Spleen (tissue), 11 donors: ENCODE measurements at regions not wholly inside any gene's neighbourhood (a gene's known extent, or its start where the extent isn't known, plus 50 kb on each side); places are given as distances from the start of the nearest gene placed in this dataset.

Source experiments
- DNase-seq: peaks from one replicate; pipeline ENCODE4 v3.0.0-alpha.2; 2020
- H3K27ac ChIP-seq, 8 donors: fragments of 200-600 bp; sonication (generic) in 7 of 8; 1 replicate in 4 of 8; 2 replicates in 4 of 8; pipeline versions ENCODE4 v1.5.0 to v1.8.0; 2016 to 2021; ENCODE audit warnings: inconsistent platforms in 4 of 8, mild to moderate bottlenecking in 4 of 8, moderate library complexity in 1 of 8
- H3K27me3 ChIP-seq, 7 donors: fragments of 200-600 bp; sonication (generic) in 6 of 7; replicated peaks in 1 of 7; 1 replicate in 4 of 7; 2 replicates in 3 of 7; pipeline versions ENCODE4 v1.5.0 to v1.8.0; 2016 to 2021; ENCODE audit warnings: inconsistent platforms in 3 of 7, mild to moderate bottlenecking in 1 of 7
- H3K36me3 ChIP-seq, 6 donors: fragments of 200-600 bp; sonication (generic) in 5 of 6; 1 replicate in 4 of 6; 2 replicates in 2 of 6; pipeline versions ENCODE4 v1.5.0 to v1.8.0; 2016 to 2021; ENCODE audit warnings: inconsistent platforms in 2 of 6
- H3K4me1 ChIP-seq, 6 donors: fragments of 200-600 bp; sonication (generic) in 5 of 6; 1 replicate in 3 of 6; 2 replicates in 3 of 6; pipeline versions ENCODE4 v1.5.0 to v1.8.0; 2016 to 2021; ENCODE audit warnings: inconsistent platforms in 3 of 6
- H3K4me3 ChIP-seq, 8 donors: fragments of 200-600 bp; sonication (generic) in 7 of 8; 1 replicate in 4 of 8; 2 replicates in 4 of 8; pipeline versions ENCODE4 v1.5.0 to v1.8.0; 2016 to 2021; ENCODE audit warnings: inconsistent platforms in 4 of 8, mild to moderate bottlenecking in 4 of 8, moderate library complexity in 2 of 8
- H3K9me3 ChIP-seq, 8 donors: fragments of 200-600 bp; sonication (generic) in 7 of 8; 1 replicate in 4 of 8; 2 replicates in 4 of 8; pipeline versions ENCODE4 v1.5.0 to v1.8.0; 2016 to 2021; ENCODE audit warnings: inconsistent platforms in 4 of 8
- CTCF ChIP-seq, 11 experiments: fragments of 200-600 bp in 7 of 11; fragments of 450-650 bp in 4 of 11; sonication (generic) in 4 of 11; IDR thresholded peaks in 8 of 11; conservative IDR thresholded peaks in 3 of 11; 1 replicate in 7 of 11; 2 replicates in 4 of 11; pipeline versions ENCODE4 v1.4.0 to v1.8.0; 2016 to 2021; ENCODE audit warnings: antibody characterized with exemption in 11 of 11, inconsistent platforms in 4 of 11, mild to moderate bottlenecking in 1 of 11
- POLR2A ChIP-seq, 3 donors: fragments of 450-650 bp; IDR thresholded peaks; one replicate each; pipeline ENCODE4 v1.5.1; 2017; ENCODE audit warnings: antibody characterized with exemption in 3 of 3, mild to moderate bottlenecking in 1 of 3
- POLR2AphosphoS5 ChIP-seq, 3 donors: sonication (generic); formaldehyde crosslinking; IDR thresholded peaks; one replicate each; pipeline ENCODE4 v1.5.1; 2017; ENCODE audit warnings: antibody characterized with exemption in 3 of 3
- WGBS, 5 donors: extraction: QIAGEN DNeasy Blood & Tissue Kit in 3 of 5; methylation state at CpG; one replicate each; pipeline versions ENCODE4 v1.1.5 to v1.1.7; 2013 to 2018; 5-methylcytosine and 5-hydroxymethylcytosine counted together
- intact Hi-C: fragments of 100-400 bp; cut with DNase I; formaldehyde crosslinking; loops from one replicate; pipeline ENCODE4 v1.15.0; 2023; ENCODE audit warnings: low total_unique reads
- donor health status: healthy with polysubstance abuse.
- donor health status: DM: no; HTN: no; CAD: no; lungs with moderate emphysema.
- donor health status: DM: no; HTN: no; CAD: no.
- donor health status: Bipolar disorder and iron deficiency.
- donor health status: healthy.
- donor health status: DM: no; HTN: no; CAD: no.
- donor health status: DM: yes; HTN: yes; CAD: no.

- Histone ChIP-seq H3K36me3 (no peaks in the 10 kb centered on the region), H3K27me3 (no peaks in the 10 kb centered on the region), H3K4me1 (no peaks in the 10 kb centered on the region), H3K4me3 (no peak overlapping the region), H3K9me3 (peaks cover 0 to 9% (median 6%) of the 10 kb centered on the region in 8 donors), H3K27ac (no peak overlapping the region)
- no peak for TF ChIP-seq POLR2AphosphoS5 (IDR thresholded peaks at IDR 0.05)
- no peak for TF ChIP-seq CTCF (IDR thresholded peaks at IDR 0.05 in 8 of 11, conservative IDR thresholded peaks at IDR 0.05 in 3 of 11)
- TF ChIP-seq POLR2A (IDR thresholded peaks at IDR 0.05) = no peak
- intact Hi-C loops = no loop called here
- DNase-seq = no peak
- 75 to 91% (median 83%) methylated on average over 1 of the region's 1 CpG for WGBS, 5 donors
Measured at GRCh38 chr15:97013491-97013890, 683.0 kb downstream of the NR2F2 start.

GRCh38 chr15:97014001-97014400 is 683.5 kb downstream of the NR2F2 start:
- no peak for DNase-seq
- no peak for TF ChIP-seq POLR2AphosphoS5 (IDR thresholded peaks at IDR 0.05)
- TF ChIP-seq POLR2A (IDR thresholded peaks at IDR 0.05) = no peak
- TF ChIP-seq CTCF (IDR thresholded peaks at IDR 0.05 in 8 of 11, conservative IDR thresholded peaks at IDR 0.05 in 3 of 11) = no peak
- WGBS, 5 donors = 44 to 56% (median 46%) methylated on average over 2 of the region's 2 CpGs
- peaks cover 0 to 9% (median 6%) of the 10 kb centered on the region in 8 donors for H3K9me3 ChIP-seq
- no peaks in the 10 kb centered on the region for H3K36me3 ChIP-seq
- no peak overlapping the region for H3K4me3 ChIP-seq
- H3K27me3 ChIP-seq = no peaks in the 10 kb centered on the region
- H3K4me1 ChIP-seq = no peaks in the 10 kb centered on the region
- intact Hi-C loops = no loop called here
- H3K27ac ChIP-seq = no peak overlapping the region

- WGBS, 5 donors = 17 to 39% (median 23%) methylated on average over 1 of the region's 1 CpG
- no peaks in the 10 kb centered on the region for H3K36me3 ChIP-seq
Measured at GRCh38 chr15:97023488-97023844, 693.0 kb downstream of the NR2F2 start.

GRCh38 chr15:97026781-97027180 is 696.3 kb downstream of the NR2F2 start:
- no peak for DNase-seq
- WGBS, 5 donors = 72 to 85% (median 73%) methylated on average over 2 of the region's 2 CpGs
- Histone ChIP-seq H3K27me3 (no peaks in the 10 kb centered on the region), H3K4me3 (no peak overlapping the region), H3K9me3 (peaks cover 0 to 39% (median 27%) of the 10 kb centered on the region in 8 donors), H3K4me1 (no peaks in the 10 kb centered on the region), H3K36me3 (no peaks in the 10 kb centered on the region), H3K27ac (no peak overlapping the region)
- intact Hi-C loops = no loop called here
- TF ChIP-seq POLR2AphosphoS5 (IDR thresholded peaks at IDR 0.05) = no peak
- no peak for TF ChIP-seq POLR2A (IDR thresholded peaks at IDR 0.05)
- TF ChIP-seq CTCF (IDR thresholded peaks at IDR 0.05 in 8 of 11, conservative IDR thresholded peaks at IDR 0.05 in 3 of 11) = no peak

More at GRCh38 chr15:97023488-97023844, 693.0 kb downstream of the NR2F2 start:
- no peak overlapping the region for H3K27ac ChIP-seq
- H3K4me3 ChIP-seq = no peak overlapping the region
- H3K27me3 ChIP-seq = no peaks in the 10 kb centered on the region
- intact Hi-C loops = no loop called here
- H3K4me1 ChIP-seq = no peaks in the 10 kb centered on the region
- DNase-seq = no peak
- no peak for TF ChIP-seq CTCF (IDR thresholded peaks at IDR 0.05 in 8 of 11, conservative IDR thresholded peaks at IDR 0.05 in 3 of 11)
- no peak for TF ChIP-seq POLR2A (IDR thresholded peaks at IDR 0.05)
- no peak for TF ChIP-seq POLR2AphosphoS5 (IDR thresholded peaks at IDR 0.05)
- H3K9me3 ChIP-seq = peaks cover 0 to 10% (median 0%) of the 10 kb centered on the region in 8 donors
